ENCODE measurements at regions not wholly inside any gene's neighbourhood (a gene's known extent, or its start where the extent isn't known, plus 50 kb on each side); places are given as distances from the start of the nearest gene placed in this dataset.

DNA sequence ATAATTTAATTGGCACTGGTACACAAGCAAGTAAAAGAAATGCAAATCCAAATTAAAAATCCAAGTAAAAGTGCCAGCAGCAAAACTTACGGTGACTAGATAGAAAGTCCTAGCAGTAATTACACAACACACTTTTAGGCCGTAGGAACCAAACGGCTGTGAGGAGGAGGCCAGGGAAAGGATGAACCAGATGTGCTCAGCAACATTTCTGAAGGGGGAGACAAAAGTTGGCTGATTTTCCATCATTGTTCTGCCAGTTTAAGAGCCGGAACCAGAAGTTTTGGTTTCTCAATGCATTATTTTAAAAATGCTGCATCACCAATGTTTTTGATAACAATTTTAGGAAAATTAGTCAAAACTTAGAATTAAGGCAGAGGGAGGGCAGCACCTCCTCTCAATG, 68.7 kb upstream of the ENPP6 start (continued):
- TF ChIP-seq, protein P1, sequence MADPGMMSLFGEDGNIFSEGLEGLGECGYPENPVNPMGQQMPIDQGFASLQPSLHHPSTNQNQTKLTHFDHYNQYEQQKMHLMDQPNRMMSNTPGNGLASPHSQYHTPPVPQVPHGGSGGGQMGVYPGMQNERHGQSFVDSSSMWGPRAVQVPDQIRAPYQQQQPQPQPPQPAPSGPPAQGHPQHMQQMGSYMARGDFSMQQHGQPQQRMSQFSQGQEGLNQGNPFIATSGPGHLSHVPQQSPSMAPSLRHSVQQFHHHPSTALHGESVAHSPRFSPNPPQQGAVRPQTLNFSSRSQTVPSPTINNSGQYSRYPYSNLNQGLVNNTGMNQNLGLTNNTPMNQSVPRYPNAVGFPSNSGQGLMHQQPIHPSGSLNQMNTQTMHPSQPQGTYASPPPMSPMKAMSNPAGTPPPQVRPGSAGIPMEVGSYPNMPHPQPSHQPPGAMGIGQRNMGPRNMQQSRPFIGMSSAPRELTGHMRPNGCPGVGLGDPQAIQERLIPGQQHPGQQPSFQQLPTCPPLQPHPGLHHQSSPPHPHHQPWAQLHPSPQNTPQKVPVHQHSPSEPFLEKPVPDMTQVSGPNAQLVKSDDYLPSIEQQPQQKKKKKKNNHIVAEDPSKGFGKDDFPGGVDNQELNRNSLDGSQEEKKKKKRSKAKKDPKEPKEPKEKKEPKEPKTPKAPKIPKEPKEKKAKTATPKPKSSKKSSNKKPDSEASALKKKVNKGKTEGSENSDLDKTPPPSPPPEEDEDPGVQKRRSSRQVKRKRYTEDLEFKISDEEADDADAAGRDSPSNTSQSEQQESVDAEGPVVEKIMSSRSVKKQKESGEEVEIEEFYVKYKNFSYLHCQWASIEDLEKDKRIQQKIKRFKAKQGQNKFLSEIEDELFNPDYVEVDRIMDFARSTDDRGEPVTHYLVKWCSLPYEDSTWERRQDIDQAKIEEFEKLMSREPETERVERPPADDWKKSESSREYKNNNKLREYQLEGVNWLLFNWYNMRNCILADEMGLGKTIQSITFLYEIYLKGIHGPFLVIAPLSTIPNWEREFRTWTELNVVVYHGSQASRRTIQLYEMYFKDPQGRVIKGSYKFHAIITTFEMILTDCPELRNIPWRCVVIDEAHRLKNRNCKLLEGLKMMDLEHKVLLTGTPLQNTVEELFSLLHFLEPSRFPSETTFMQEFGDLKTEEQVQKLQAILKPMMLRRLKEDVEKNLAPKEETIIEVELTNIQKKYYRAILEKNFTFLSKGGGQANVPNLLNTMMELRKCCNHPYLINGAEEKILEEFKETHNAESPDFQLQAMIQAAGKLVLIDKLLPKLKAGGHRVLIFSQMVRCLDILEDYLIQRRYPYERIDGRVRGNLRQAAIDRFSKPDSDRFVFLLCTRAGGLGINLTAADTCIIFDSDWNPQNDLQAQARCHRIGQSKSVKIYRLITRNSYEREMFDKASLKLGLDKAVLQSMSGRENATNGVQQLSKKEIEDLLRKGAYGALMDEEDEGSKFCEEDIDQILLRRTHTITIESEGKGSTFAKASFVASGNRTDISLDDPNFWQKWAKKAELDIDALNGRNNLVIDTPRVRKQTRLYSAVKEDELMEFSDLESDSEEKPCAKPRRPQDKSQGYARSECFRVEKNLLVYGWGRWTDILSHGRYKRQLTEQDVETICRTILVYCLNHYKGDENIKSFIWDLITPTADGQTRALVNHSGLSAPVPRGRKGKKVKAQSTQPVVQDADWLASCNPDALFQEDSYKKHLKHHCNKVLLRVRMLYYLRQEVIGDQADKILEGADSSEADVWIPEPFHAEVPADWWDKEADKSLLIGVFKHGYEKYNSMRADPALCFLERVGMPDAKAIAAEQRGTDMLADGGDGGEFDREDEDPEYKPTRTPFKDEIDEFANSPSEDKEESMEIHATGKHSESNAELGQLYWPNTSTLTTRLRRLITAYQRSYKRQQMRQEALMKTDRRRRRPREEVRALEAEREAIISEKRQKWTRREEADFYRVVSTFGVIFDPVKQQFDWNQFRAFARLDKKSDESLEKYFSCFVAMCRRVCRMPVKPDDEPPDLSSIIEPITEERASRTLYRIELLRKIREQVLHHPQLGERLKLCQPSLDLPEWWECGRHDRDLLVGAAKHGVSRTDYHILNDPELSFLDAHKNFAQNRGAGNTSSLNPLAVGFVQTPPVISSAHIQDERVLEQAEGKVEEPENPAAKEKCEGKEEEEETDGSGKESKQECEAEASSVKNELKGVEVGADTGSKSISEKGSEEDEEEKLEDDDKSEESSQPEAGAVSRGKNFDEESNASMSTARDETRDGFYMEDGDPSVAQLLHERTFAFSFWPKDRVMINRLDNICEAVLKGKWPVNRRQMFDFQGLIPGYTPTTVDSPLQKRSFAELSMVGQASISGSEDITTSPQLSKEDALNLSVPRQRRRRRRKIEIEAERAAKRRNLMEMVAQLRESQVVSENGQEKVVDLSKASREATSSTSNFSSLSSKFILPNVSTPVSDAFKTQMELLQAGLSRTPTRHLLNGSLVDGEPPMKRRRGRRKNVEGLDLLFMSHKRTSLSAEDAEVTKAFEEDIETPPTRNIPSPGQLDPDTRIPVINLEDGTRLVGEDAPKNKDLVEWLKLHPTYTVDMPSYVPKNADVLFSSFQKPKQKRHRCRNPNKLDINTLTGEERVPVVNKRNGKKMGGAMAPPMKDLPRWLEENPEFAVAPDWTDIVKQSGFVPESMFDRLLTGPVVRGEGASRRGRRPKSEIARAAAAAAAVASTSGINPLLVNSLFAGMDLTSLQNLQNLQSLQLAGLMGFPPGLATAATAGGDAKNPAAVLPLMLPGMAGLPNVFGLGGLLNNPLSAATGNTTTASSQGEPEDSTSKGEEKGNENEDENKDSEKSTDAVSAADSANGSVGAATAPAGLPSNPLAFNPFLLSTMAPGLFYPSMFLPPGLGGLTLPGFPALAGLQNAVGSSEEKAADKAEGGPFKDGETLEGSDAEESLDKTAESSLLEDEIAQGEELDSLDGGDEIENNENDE (IDR thresholded peaks at IDR 0.05; ENCODE audit: low read depth, low read length): no peak

All from K562 (cell line).